ENCODE measurements at regions not wholly inside any gene's neighbourhood (a gene's known extent, or its start where the extent isn't known, plus 50 kb on each side); places are given as distances from the start of the nearest gene placed in this dataset.

- H3K27me3 ChIP-seq (ENCODE audit: control insufficient read depth, insufficient read depth, low read length) = no peaks in the 10 kb centered on the region
- DNase-seq (ENCODE audit: low read depth) = peak; percentile 73
- H3K36me3 ChIP-seq (ENCODE audit: control insufficient read depth, insufficient read depth, low read length) = no peaks in the 10 kb centered on the region
- ChIA-PET POLR2A (no interaction called here), CTCF (no interaction called here)
- no peak overlapping the region for H3K4me3 ChIP-seq (ENCODE audit: low read depth, low read length)
- TF ChIP-seq, protein P1, sequence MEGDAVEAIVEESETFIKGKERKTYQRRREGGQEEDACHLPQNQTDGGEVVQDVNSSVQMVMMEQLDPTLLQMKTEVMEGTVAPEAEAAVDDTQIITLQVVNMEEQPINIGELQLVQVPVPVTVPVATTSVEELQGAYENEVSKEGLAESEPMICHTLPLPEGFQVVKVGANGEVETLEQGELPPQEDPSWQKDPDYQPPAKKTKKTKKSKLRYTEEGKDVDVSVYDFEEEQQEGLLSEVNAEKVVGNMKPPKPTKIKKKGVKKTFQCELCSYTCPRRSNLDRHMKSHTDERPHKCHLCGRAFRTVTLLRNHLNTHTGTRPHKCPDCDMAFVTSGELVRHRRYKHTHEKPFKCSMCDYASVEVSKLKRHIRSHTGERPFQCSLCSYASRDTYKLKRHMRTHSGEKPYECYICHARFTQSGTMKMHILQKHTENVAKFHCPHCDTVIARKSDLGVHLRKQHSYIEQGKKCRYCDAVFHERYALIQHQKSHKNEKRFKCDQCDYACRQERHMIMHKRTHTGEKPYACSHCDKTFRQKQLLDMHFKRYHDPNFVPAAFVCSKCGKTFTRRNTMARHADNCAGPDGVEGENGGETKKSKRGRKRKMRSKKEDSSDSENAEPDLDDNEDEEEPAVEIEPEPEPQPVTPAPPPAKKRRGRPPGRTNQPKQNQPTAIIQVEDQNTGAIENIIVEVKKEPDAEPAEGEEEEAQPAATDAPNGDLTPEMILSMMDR (IDR thresholded peaks at IDR 0.05; ENCODE audit: insufficient read depth, low read depth, low read length) = no peak
Measured at GRCh38 chr3:36219398-36219797, 160.9 kb upstream of the STAC start.

DNA sequence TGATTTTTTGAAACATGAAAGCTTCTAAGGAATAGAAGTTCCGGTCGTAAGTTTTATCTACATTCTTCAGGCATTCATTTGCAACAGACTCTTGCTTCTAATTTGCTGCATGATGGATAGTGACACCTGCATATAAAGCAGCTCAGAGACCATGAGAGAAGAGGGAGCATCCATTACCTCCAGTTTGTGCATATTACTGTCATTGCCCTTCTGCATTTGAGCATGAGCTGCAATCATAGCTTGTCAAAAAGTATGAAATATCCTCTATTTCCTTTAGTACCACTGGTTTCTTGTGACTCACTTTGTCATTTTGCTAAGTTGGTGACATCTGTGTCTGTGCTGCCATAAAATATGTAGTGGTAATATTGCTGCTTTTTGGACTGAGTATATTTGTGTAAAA is 160.1 kb upstream of the STAC start:
- TF ChIP-seq, protein P1 (IDR thresholded peaks at IDR 0.05; ENCODE audit: insufficient read depth, low read depth, low read length) = no peak
- Histone ChIP-seq H3K27me3 (ENCODE audit: control insufficient read depth, insufficient read depth, low read length) (no peaks in the 10 kb centered on the region), H3K36me3 (ENCODE audit: control insufficient read depth, insufficient read depth, low read length) (no peaks in the 10 kb centered on the region), H3K4me3 (ENCODE audit: low read depth, low read length) (no peak overlapping the region)
- no peak for DNase-seq (ENCODE audit: low read depth)
- POLR2A ChIA-PET = no interaction called here
- CTCF ChIA-PET = no interaction called here

GRCh38 chr3:36221975-36222374 is 158.3 kb upstream of the STAC start:
- DNase-seq (ENCODE audit: low read depth) = no peak
- CTCF ChIA-PET = no interaction called here
- TF ChIP-seq, protein P1 (IDR thresholded peaks at IDR 0.05; ENCODE audit: insufficient read depth, low read depth, low read length) = no peak
- no peak overlapping the region for H3K4me3 ChIP-seq (ENCODE audit: low read depth, low read length)
- H3K27me3 ChIP-seq (ENCODE audit: control insufficient read depth, insufficient read depth, low read length) = no peaks in the 10 kb centered on the region
- no peaks in the 10 kb centered on the region for H3K36me3 ChIP-seq (ENCODE audit: control insufficient read depth, insufficient read depth, low read length)
- POLR2A ChIA-PET = no interaction called here

DNA sequence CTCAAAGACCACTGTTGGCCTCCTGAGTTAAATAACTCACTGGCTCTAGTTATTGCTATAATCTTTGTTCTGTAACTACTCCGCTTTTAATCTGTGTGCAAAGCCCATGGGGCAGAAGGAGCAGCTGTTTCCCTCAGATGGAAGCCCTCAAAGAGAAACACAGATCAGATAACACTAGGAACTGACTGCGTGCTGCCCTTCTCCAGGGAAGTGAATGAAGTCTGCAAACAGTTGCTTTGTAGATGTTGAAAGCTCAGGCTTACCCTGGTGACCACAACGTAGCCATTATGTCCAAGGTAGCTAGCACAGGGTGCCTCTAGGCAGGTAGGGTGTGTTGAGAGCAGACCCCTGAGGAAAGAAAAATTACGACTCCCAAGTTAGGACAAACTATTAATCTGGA is 152.3 kb upstream of the STAC start:
- ChIA-PET POLR2A (no interaction called here), CTCF (no interaction called here)
- DNase-seq (ENCODE audit: low read depth) = no peak
- H3K36me3 ChIP-seq (ENCODE audit: control insufficient read depth, insufficient read depth, low read length) = no peaks in the 10 kb centered on the region
- no peaks in the 10 kb centered on the region for H3K27me3 ChIP-seq (ENCODE audit: control insufficient read depth, insufficient read depth, low read length)
- H3K4me3 ChIP-seq (ENCODE audit: low read depth, low read length) = no peak overlapping the region
- TF ChIP-seq, protein P1 (IDR thresholded peaks at IDR 0.05; ENCODE audit: insufficient read depth, low read depth, low read length) = no peak

- DNase-seq (ENCODE audit: low read depth) = no peak
- TF ChIP-seq, protein P1 (IDR thresholded peaks at IDR 0.05; ENCODE audit: insufficient read depth, low read depth, low read length) = no peak
- ChIA-PET CTCF (no interaction called here), POLR2A (no interaction called here)
- Histone ChIP-seq H3K4me3 (ENCODE audit: low read depth, low read length) (no peak overlapping the region), H3K36me3 (ENCODE audit: control insufficient read depth, insufficient read depth, low read length) (no peaks in the 10 kb centered on the region), H3K27me3 (ENCODE audit: control insufficient read depth, insufficient read depth, low read length) (no peaks in the 10 kb centered on the region)
Measured at GRCh38 chr3:36229496-36229895, 150.8 kb upstream of the STAC start.
